Smooth muscle cell (in vitro differentiated cells): ENCODE measurements at regions not wholly inside any gene's neighbourhood (a gene's known extent, or its start where the extent isn't known, plus 50 kb on each side); places are given as distances from the start of the nearest gene placed in this dataset.
A peak's percentile ranks its signal among the peaks of the same experiment; 100 is the strongest.

Experiments used
- DNase-seq: peaks from one replicate; lab custom pipeline; 2025; ENCODE audit not compliant: unreplicated experiment; lab: John Stamatoyannopoulos, UW
- H2AFZ ChIP-seq: fragments of 200-600 bp; sonication (generic); 2 replicates; pipeline ENCODE4 v1.6.0; 2016; ENCODE audit warnings: antibody characterized with exemption, low read depth, mild to moderate bottlenecking
- H3F3A ChIP-seq: fragments of 200-600 bp; sonication (generic); 2 replicates; pipeline ENCODE4 v1.6.0; 2017; ENCODE audit warnings: antibody characterized with exemption, low read depth
- H3K27ac ChIP-seq: fragments of 200-600 bp; sonication (generic); 2 replicates; pipeline ENCODE4 v1.5.1; 2016; ENCODE audit warnings: low read depth, mild to moderate bottlenecking
- H3K27me3 ChIP-seq: fragments of 200-600 bp; sonication (generic); 2 replicates; pipeline ENCODE4 v1.6.1; 2016; ENCODE audit warnings: low read depth, mild to moderate bottlenecking
- H3K36me3 ChIP-seq: fragments of 200-600 bp; sonication (generic); 2 replicates; pipeline ENCODE4 v1.5.1; 2016; ENCODE audit warnings: low read depth
- H3K4me1 ChIP-seq: fragments of 200-600 bp; sonication (generic); 2 replicates; pipeline ENCODE4 v1.5.1; 2016; ENCODE audit warnings: low read depth
- H3K4me2 ChIP-seq: fragments of 200-600 bp; sonication (generic); 2 replicates; pipeline ENCODE4 v1.6.0; 2016; ENCODE audit warnings: mild to moderate bottlenecking
- H3K4me3 ChIP-seq: fragments of 200-600 bp; sonication (generic); 2 replicates; pipeline ENCODE4 v1.5.1; 2016; ENCODE audit warnings: mild to moderate bottlenecking
- H3K79me2 ChIP-seq: fragments of 200-600 bp; sonication (generic); 2 replicates; pipeline ENCODE4 v1.6.0; 2016; ENCODE audit warnings: low read depth, mild to moderate bottlenecking
- H3K9ac ChIP-seq: fragments of 200-600 bp; sonication (generic); 2 replicates; pipeline ENCODE4 v1.6.0; 2016; ENCODE audit warnings: low read depth
- H3K9me3 ChIP-seq: fragments of 200-600 bp; sonication (generic); replicated peaks from 2 replicates; pipeline ENCODE4 v1.5.1; 2016; ENCODE audit warnings: low read depth
- H4K20me1 ChIP-seq: fragments of 200-600 bp; sonication (generic); 2 replicates; pipeline ENCODE4 v1.6.0; 2016; ENCODE audit warnings: low read depth
- CTCF ChIP-seq: fragments of 200-600 bp; sonication (generic); IDR thresholded peaks from 2 replicates; pipeline ENCODE4 v1.5.1; 2017; ENCODE audit warnings: borderline replicate concordance, mild to moderate bottlenecking, antibody characterized with exemption; ENCODE audit not compliant: insufficient read depth, poor library complexity, severe bottlenecking
- WGBS: methylation state at CpG from one replicate; pipeline ENCODE4 v1.1.7; 2016; ENCODE audit warnings: low lambda C conversion rate; 5-methylcytosine and 5-hydroxymethylcytosine counted together

GRCh38 chr3:59310736-59311135 is 260.9 kb upstream of the CFAP20DC start:
- 88% methylated on average over 2 of the region's 2 CpGs for WGBS
- Histone ChIP-seq H3K27me3 (no peaks in the 10 kb centered on the region), H4K20me1 (no peaks in the 10 kb centered on the region), H3K27ac (no peak overlapping the region), H3K4me3 (no peak overlapping the region), H2AFZ (peak overlapping the region; percentile 39), H3F3A (no peaks in the 10 kb centered on the region), H3K4me2 (no peak overlapping the region), H3K9me3 (no peaks in the 10 kb centered on the region), H3K36me3 (no peaks in the 10 kb centered on the region), H3K9ac (no peak overlapping the region), H3K79me2 (no peaks in the 10 kb centered on the region), H3K4me1 (no peaks in the 10 kb centered on the region)
- no peak for TF ChIP-seq CTCF
- DNase-seq: no peak

GRCh38 chr3:59308684-59309083 is 258.9 kb upstream of the CFAP20DC start:
- Histone ChIP-seq H3K27me3 (no peaks in the 10 kb centered on the region), H3K4me3 (no peak overlapping the region), H3K4me1 (no peaks in the 10 kb centered on the region), H3K79me2 (no peaks in the 10 kb centered on the region), H3K36me3 (no peaks in the 10 kb centered on the region), H2AFZ (no peak overlapping the region), H3K9ac (no peak overlapping the region), H4K20me1 (no peaks in the 10 kb centered on the region), H3K4me2 (no peak overlapping the region), H3K9me3 (no peaks in the 10 kb centered on the region), H3K27ac (no peak overlapping the region), H3F3A (no peaks in the 10 kb centered on the region)
- no peak for DNase-seq
- TF ChIP-seq CTCF: no peak
- WGBS: 81% methylated on average over 4 of the region's 4 CpGs

GRCh38 chr3:59308001-59308400 is 258.2 kb upstream of the CFAP20DC start:
- Histone ChIP-seq H2AFZ (no peak overlapping the region), H3K9ac (no peak overlapping the region), H3K4me2 (no peak overlapping the region), H3K27me3 (no peaks in the 10 kb centered on the region), H3K36me3 (no peaks in the 10 kb centered on the region), H3K27ac (no peak overlapping the region), H3K4me3 (no peak overlapping the region), H4K20me1 (no peaks in the 10 kb centered on the region), H3F3A (no peaks in the 10 kb centered on the region), H3K9me3 (no peaks in the 10 kb centered on the region), H3K79me2 (no peaks in the 10 kb centered on the region), H3K4me1 (no peaks in the 10 kb centered on the region)
- DNase-seq: no peak
- WGBS: 91% methylated on average over 1 of the region's 1 CpG
- no peak for TF ChIP-seq CTCF

GRCh38 chr3:59306436-59306835 is 256.6 kb upstream of the CFAP20DC start:
- no peak for TF ChIP-seq CTCF
- Histone ChIP-seq H3K4me3 (no peak overlapping the region), H3K79me2 (no peaks in the 10 kb centered on the region), H3K4me2 (no peak overlapping the region), H3K27ac (no peak overlapping the region), H2AFZ (no peak overlapping the region), H3K9me3 (no peaks in the 10 kb centered on the region), H3K27me3 (no peaks in the 10 kb centered on the region), H4K20me1 (no peaks in the 10 kb centered on the region), H3K4me1 (no peaks in the 10 kb centered on the region), H3K9ac (no peak overlapping the region), H3K36me3 (no peaks in the 10 kb centered on the region), H3F3A (no peaks in the 10 kb centered on the region)
- WGBS: 92% methylated on average over 3 of the region's 3 CpGs
- no peak for DNase-seq
